ENCODE measurements at regions not wholly inside any gene's neighbourhood (a gene's known extent, or its start where the extent isn't known, plus 50 kb on each side); places are given as distances from the start of the nearest gene placed in this dataset.
"Not testable (repeated sequence)": the region's sequence is repeated elsewhere in the genome, so short reads cannot be mapped to it uniquely, and the experiment has no call there.

- DNase-seq = not testable (repeated sequence)
Observed at GRCh38 chr20:1742049-1742434, 84.5 kb upstream of the SIRPG start.

GRCh38 chr20:1741309-1742048, 83.9 kb upstream of the SIRPG start:
- peak; percentile 3 for DNase-seq

DNA sequence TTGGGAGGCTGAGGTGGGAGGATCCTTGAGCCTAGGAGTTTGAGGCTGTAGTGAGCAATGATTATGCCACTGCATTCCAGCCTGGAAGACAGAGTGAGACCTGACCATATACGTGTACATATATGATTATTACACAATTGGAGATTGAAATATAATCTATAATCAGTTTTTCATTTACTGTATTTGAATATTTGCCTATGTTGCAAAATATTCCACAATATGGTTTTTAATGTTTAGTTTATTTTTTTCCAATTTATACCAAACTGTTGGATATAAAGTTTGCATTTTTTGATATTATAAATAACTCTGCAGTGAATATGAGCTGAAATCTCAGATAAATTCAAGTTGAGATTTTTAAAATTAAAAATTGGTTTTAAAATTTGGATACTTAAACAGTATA, 79.6 kb upstream of the SIRPG start:
- DNase-seq = no peak

- no peak for DNase-seq
Observed at GRCh38 chr20:1735417-1736089, 78.0 kb upstream of the SIRPG start.

GRCh38 chr20:1734269-1734858, 76.8 kb upstream of the SIRPG start:
- DNase-seq = peak; percentile 6

DNA sequence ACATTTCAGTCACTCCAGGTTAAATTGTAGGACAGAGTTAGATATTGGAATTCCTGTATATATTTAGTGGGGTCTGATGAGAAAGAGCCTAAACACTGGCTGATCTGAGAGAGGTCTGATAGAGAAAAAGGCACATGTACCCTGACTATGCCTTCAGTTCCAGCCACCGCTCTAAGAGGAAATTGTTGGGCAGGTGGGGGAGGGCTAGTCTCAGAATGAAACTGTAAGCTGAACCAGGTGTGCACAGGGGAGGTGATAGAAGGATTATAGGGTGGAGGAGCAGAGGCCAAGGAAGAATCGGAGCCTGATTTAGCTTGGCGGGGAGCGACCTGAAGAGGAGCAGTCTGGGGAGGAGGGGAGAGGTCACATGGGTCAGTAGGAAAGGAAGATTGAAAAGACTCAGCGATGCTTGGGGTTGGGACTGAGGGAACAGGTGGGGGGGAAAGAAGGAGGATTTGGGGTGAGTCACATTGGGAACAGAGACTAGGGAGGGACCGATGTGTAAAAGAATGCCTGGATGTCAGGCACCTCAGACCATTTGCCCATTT, 74.3 kb upstream of the SIRPG start:
- DNase-seq = not testable (repeated sequence)

GRCh38 chr20:1730981-1731711, 73.6 kb upstream of the SIRPG start:
- not testable (repeated sequence) for DNase-seq

DNA sequence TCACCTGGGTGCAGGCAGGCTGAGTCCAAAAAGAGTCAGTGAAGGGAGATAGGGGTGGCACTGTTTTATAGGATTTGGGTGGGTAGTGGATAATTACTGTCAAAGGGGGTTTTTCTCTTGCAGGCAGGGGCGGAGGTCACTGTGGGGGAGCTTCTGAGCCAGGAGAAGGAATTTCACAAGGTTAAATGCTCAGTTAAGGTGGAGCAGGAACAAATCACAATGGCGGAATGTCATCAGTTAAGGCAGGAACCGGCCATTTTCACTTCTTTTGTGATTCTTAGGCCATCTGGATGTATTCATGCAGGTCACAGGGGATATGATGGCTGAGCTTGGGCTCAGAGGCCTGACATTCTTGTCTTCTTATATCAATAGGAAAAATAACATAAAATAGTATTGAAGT, 69.7 kb upstream of the SIRPG start:
- not testable (repeated sequence) for DNase-seq

- DNase-seq = no peak
Observed at GRCh38 chr20:1724901-1725300, 67.3 kb upstream of the SIRPG start.

DNA sequence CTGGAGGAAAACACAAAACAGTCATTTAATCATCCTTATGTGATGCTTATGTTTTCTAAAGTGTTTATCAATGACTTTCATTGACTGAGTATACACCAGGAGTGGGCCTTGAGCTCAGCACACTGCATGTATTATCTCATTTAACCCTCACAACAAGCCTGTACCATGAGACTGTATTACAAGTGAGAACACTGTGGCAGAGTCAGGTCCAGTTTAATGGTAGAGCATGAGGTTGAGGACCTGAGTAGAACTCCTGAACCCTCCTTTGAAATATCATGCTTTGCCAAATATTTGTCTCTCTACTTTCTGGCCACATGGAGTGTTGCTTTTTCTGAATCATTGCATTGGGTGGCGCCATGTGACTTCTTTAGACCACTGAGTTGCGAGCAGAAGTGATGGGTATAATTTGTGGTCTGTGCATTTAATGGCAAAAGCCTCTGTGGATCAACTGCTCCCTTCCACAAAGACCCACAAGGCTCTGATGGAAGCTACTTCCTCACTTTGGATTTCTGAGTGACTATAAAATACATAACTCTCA, 65.0 kb upstream of the SIRPG start:
- DNase-seq = no peak

DNA sequence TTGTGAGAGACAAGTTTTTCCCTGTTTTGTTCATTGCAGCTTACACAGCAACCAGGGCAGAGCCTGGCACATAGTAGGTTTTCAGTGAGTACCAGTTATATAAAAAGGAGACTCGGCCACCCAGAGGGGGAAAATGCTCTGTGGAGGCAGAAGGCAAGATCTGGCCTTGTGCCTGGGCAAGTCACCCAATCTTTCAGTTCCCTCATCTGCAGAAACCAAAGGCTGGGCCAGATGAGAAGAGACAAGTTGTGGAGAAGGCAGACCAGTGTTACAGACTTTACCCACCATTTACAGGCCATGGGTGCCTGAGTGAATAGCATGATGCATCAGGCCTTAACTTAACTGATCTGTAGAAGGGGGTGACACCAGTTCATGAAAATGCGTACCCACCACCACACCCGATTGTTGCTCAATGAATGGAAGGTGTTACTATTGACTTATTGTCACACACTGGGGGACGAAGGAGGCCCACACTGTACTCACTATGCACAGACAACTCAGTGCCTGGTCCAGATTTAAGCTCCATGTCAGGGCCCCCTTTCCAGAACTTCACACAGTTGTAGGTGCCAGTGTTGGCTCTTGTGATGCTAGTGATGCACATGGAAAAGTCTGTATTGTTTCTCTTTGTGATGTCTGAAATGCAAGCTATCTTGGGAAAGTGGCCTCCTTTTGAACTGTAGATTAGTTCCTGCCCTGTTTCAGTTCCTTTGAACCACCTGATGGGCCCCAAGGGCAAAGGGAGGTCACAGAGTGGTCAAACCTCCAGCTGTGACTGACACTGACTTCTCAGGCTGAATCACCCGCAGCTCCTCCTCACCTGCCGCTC, 64.3 kb upstream of the SIRPG start:
- no peak for DNase-seq

- DNase-seq = no peak
Observed at GRCh38 chr20:1720845-1721475, 63.4 kb upstream of the SIRPG start.

GRCh38 chr20:1720226-1720625, 62.6 kb upstream of the SIRPG start:
- no peak for DNase-seq

GRCh38 chr20:1718604-1719384, 61.2 kb upstream of the SIRPG start:
- no peak for DNase-seq

GRCh38 chr20:1712634-1713624, 55.4 kb upstream of the SIRPG start:
- no peak for DNase-seq

DNA sequence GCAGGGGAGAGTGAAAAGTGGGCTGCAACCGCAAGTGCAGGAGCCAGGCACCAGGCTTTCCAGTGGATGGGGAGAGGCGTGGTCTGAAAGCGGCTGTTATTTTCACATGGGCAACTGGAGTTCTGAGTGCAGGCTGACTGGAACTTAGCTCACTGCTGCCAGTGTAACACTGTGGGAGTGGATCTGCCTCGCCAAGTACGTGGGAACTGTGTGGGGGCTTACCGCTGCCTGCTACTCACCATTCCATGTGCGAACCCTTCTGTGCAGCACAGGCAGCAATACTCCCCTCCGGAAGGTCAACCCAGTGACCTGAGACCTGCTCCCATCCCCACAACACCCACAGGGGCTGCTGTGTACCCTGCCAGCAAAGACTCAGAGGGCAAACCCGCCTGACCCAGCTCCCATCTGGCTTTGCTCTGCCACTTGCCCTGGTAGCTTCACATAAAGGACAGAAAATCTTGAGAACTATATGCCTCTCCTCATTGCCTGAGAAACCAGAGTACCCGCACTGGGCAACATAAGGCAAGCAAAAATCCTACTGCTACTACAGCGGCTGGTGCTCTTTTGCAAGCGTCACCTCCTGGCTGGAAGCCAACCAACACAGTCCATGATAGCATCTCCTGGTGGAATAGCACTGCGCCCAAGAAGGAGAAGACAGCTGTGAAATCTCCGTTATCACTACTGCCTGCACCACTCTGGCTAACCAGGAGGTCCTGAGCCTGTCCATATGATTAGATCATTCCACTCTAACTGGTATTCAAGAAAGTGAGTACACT, 54.4 kb upstream of the SIRPG start:
- no peak for DNase-seq

- DNase-seq = no peak
Observed at GRCh38 chr20:1711266-1711665, 53.7 kb upstream of the SIRPG start.

DNA sequence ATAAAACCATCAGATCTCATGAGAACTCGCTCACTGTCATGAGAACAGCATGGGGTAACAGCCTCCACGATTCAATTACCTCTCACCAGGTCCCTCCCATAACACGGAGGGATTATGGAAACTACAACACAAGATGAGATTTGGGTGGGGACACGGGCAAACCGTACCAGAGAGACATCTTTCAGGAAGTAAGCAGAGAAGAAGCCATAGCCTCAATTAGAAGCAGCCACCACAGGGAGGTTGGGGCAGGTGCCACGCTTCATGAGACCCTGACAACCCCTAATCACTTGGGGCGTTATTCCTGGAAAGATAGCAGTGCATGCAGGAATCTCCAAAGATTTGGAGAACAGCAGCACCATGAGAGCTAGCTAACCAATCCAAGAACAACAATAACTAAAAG, 52.9 kb upstream of the SIRPG start:
- no peak for DNase-seq
